Endothelial cell of umbilical vein (primary cell): ENCODE measurements at regions not wholly inside any gene's neighbourhood (a gene's known extent, or its start where the extent isn't known, plus 50 kb on each side); places are given as distances from the start of the nearest gene placed in this dataset.

ENCODE experiments used
- BruUV-seq: library from RNA; stranded (reverse); fragments of 400-500 nt; replicated peaks from 2 replicates; lab custom pipeline; 2021; lab: Mats Ljungman, UMichigan
- CTCF ChIA-PET: fragments of 300-600, 350-600 bp; sonication (Branson Sonifier 250); formaldehyde crosslinking; loops from one replicate; lab custom pipeline; 2021; ENCODE audit warnings: antibody characterized with exemption, inconsistent platforms; lab: Charles Lee
- POLR2A ChIA-PET: fragments of 300-600, 350-600 bp; sonication (Branson Sonifier 250); formaldehyde crosslinking; loops from one replicate; lab custom pipeline; 2021; ENCODE audit warnings: antibody characterized with exemption, inconsistent platforms; lab: Charles Lee
- DNase-seq: peaks from one replicate; pipeline ENCODE4 v3.0.0-alpha.2; 2011; ENCODE audit warnings: low read depth, low spot score
- FAIRE-seq: peaks from 2 replicates; lab custom pipeline; 2011; peaks lifted over from hg19 to GRCh38; lab: Jason Lieb, UNC
- H2AFZ ChIP-seq: 2 replicates; pipeline ENCODE4 v1.6.0; 2012; ENCODE audit warnings: low read depth, low read length, control low read depth, inconsistent platforms
- H3K27ac ChIP-seq: 2 replicates; pipeline ENCODE4 v1.5.1; 2011; ENCODE audit warnings: low read depth, mild to moderate bottlenecking, control low read depth, low read length, moderate library complexity; ENCODE audit not compliant: insufficient read depth
- H3K27me3 ChIP-seq, 2 experiments: 2 replicates each; pipeline versions ENCODE4 v1.6.0 to v1.6.1; 2011; ENCODE audit warnings: low read length in 2 of 2, mixed read lengths in 1 of 2; ENCODE audit not compliant: control insufficient read depth in 2 of 2, insufficient read depth in 2 of 2
- H3K36me3 ChIP-seq, 2 experiments: 2 replicates in 1 of 2; 3 replicates in 1 of 2; pipeline ENCODE4 v1.5.1; 2011; ENCODE audit warnings: low read length in 2 of 2, mild to moderate bottlenecking in 1 of 2, moderate library complexity in 1 of 2; ENCODE audit not compliant: control insufficient read depth in 2 of 2, insufficient read depth in 2 of 2; ENCODE audit errors: extremely low read depth in 1 of 2
- H3K4me1 ChIP-seq: 3 replicates; pipeline ENCODE4 v1.5.1; 2011; ENCODE audit warnings: mild to moderate bottlenecking, low read length; ENCODE audit not compliant: control insufficient read depth, insufficient read depth; ENCODE audit errors: extremely low read depth
- H3K4me2 ChIP-seq: 2 replicates; pipeline ENCODE4 v1.6.1; 2011; ENCODE audit warnings: low read length, control low read depth, mixed read lengths; ENCODE audit not compliant: insufficient read depth
- H3K4me3 ChIP-seq, 3 experiments: fragments of 200-600 bp in 1 of 3; sonication (generic), shearing (Covaris generic) in 1 of 3; replicated peaks in 1 of 3; 2 replicates each; pipeline ENCODE4 v1.5.1; 2011 to 2016; ENCODE audit warnings: control low read depth in 3 of 3, low read length in 3 of 3, mild to moderate bottlenecking in 2 of 3, inconsistent platforms in 1 of 3, low read depth in 1 of 3, moderate library complexity in 1 of 3; ENCODE audit not compliant: insufficient read depth in 1 of 3
- H3K79me2 ChIP-seq: 2 replicates; pipeline ENCODE4 v1.6.0; 2012; ENCODE audit warnings: low read length, inconsistent platforms; ENCODE audit not compliant: control insufficient read depth, insufficient read depth
- H3K9ac ChIP-seq: replicated peaks from 2 replicates; pipeline ENCODE3; 2011; ENCODE audit warnings: low read length, control low read depth; ENCODE audit not compliant: insufficient read depth; ENCODE audit errors: extremely low read depth
- H3K9me1 ChIP-seq: replicated peaks from 3 replicates; pipeline ENCODE4 v1.6.0; 2011; ENCODE audit warnings: mild to moderate bottlenecking, low read length; ENCODE audit not compliant: control insufficient read depth, insufficient read depth; ENCODE audit errors: extremely low read depth
- H3K9me3 ChIP-seq: replicated peaks from 2 replicates; pipeline ENCODE4 v1.5.1; 2012; ENCODE audit warnings: low read length, inconsistent platforms; ENCODE audit not compliant: control insufficient read depth, insufficient read depth
- H4K20me1 ChIP-seq: replicated peaks from 2 replicates; pipeline ENCODE3; 2011; ENCODE audit warnings: mild to moderate bottlenecking, low read length; ENCODE audit not compliant: control insufficient read depth, insufficient read depth; ENCODE audit errors: extremely low read depth
- EZH2 ChIP-seq: IDR thresholded peaks from 2 replicates; pipeline ENCODE4 v1.6.1; 2012; ENCODE audit warnings: borderline replicate concordance, low read depth, mild to moderate bottlenecking, moderate library complexity, low read length, inconsistent platforms; ENCODE audit not compliant: severe bottlenecking
- FOS ChIP-seq: IDR thresholded peaks from 2 replicates; pipeline ENCODE4 v1.6.1; 2011; ENCODE audit warnings: mild to moderate bottlenecking, low read length, moderate library complexity, borderline replicate concordance; ENCODE audit not compliant: insufficient read depth
- GATA2 ChIP-seq: IDR thresholded peaks from 2 replicates; pipeline ENCODE4 v1.7.0; 2011; ENCODE audit warnings: low read depth, mild to moderate bottlenecking, moderate library complexity, mixed read lengths, low read length; ENCODE audit not compliant: insufficient read length, insufficient read depth
- JUN ChIP-seq: IDR thresholded peaks from 2 replicates; pipeline ENCODE4 v1.6.1; 2011; ENCODE audit warnings: borderline replicate concordance, low read depth; ENCODE audit not compliant: insufficient read length, insufficient read depth
- MYC ChIP-seq: IDR thresholded peaks from one replicate; pipeline ENCODE4 v1.6.1; 2011; ENCODE audit warnings: mild to moderate bottlenecking, low read depth, low read length
- POLR2A ChIP-seq: IDR thresholded peaks from 2 replicates; pipeline ENCODE4 v1.6.1; 2012; ENCODE audit warnings: low read depth, mild to moderate bottlenecking, control low read depth, low read length
- POLR2AphosphoS5 ChIP-seq: IDR thresholded peaks from 2 replicates; pipeline ENCODE4 v1.6.1; 2012; ENCODE audit warnings: low read depth, mild to moderate bottlenecking, control low read depth, low read length, moderate library complexity; ENCODE audit not compliant: insufficient read depth
- dilution Hi-C: fragments of 300-500 bp; cut with MboI; formaldehyde crosslinking; loops from one replicate; pipeline ENCODE4 v1.15.0; 2019; ENCODE audit warnings: low sequenced_read_pairs; ENCODE audit not compliant: extremely low pct_ligation_motif_present
- intact Hi-C: fragments of 100-400 bp; cut with micrococcal nuclease; formaldehyde crosslinking; loops from one replicate; pipeline ENCODE4 v1.10.0; 2022
- TF ChIP-seq, protein P1 (sequence below): IDR thresholded peaks from 2 replicates; pipeline ENCODE4 v1.6.1; 2011; ENCODE audit not compliant: insufficient read depth, insufficient read length
- TF ChIP-seq, protein P2 (sequence below), 2 donors: IDR thresholded peaks; 1 replicate in 1 of 2; 2 replicates in 1 of 2; pipeline ENCODE4 v1.5.1; 2011; ENCODE audit warnings: low read length in 2 of 2, mild to moderate bottlenecking in 2 of 2, moderate library complexity in 2 of 2, control low read depth in 1 of 2, inconsistent platforms in 1 of 2, low read depth in 1 of 2; ENCODE audit not compliant: insufficient read depth in 1 of 2; ENCODE audit errors: extremely low read depth in 1 of 2

DNA sequence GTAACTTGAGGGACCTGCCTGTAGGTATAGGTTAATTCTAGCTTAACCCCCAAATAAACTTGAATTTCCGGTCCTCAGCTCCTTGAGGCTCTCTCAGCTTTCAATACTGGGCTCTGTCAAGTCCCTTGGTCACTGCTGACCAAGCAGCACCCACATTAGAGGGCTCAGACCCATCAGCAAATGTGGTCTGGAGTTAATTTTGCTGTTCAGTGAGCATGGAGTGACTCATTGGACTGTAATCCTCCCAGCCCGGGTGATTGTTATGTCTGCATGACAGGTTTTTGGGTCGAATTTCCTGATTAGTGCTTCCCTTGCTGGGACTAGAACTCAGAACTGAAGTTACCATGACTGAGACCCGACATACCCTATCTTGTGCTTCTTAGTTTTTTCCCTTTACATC lies 130.6 kb downstream of the URB2 start:
- Histone ChIP-seq H3K9ac (no peak overlapping the region), H3K9me1 (no peaks in the 10 kb centered on the region), H3K79me2 (no peaks in the 10 kb centered on the region), H3K4me3 (no peak overlapping the region), H4K20me1 (no peaks in the 10 kb centered on the region), H2AFZ (no peak overlapping the region), H3K4me2 (no peak overlapping the region), H3K27me3 (no peaks in the 10 kb centered on the region), H3K36me3 (no peaks in the 10 kb centered on the region), H3K4me1 (no peaks in the 10 kb centered on the region), H3K27ac (no peak overlapping the region), H3K9me3 (no peaks in the 10 kb centered on the region)
- DNase-seq (no peak), FAIRE-seq (no peak)
- dilution Hi-C loops = no loop called here
- ChIA-PET POLR2A (no interaction called here), CTCF (no interaction called here)
- intact Hi-C loops = no loop called here
- TF ChIP-seq, protein P1, sequence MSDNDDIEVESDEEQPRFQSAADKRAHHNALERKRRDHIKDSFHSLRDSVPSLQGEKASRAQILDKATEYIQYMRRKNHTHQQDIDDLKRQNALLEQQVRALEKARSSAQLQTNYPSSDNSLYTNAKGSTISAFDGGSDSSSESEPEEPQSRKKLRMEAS = no peak
- TF ChIP-seq MYC (no peak), EZH2 (no peak), FOS (no peak), POLR2AphosphoS5 (no peak), JUN (no peak), POLR2A (no peak), GATA2 (no peak)
- TF ChIP-seq, protein P2, sequence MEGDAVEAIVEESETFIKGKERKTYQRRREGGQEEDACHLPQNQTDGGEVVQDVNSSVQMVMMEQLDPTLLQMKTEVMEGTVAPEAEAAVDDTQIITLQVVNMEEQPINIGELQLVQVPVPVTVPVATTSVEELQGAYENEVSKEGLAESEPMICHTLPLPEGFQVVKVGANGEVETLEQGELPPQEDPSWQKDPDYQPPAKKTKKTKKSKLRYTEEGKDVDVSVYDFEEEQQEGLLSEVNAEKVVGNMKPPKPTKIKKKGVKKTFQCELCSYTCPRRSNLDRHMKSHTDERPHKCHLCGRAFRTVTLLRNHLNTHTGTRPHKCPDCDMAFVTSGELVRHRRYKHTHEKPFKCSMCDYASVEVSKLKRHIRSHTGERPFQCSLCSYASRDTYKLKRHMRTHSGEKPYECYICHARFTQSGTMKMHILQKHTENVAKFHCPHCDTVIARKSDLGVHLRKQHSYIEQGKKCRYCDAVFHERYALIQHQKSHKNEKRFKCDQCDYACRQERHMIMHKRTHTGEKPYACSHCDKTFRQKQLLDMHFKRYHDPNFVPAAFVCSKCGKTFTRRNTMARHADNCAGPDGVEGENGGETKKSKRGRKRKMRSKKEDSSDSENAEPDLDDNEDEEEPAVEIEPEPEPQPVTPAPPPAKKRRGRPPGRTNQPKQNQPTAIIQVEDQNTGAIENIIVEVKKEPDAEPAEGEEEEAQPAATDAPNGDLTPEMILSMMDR (IDR thresholded peaks at IDR 0.05; ENCODE audit: extremely low read depth in 1 of 2, insufficient read depth in 1 of 2, low read depth in 1 of 2, low read length in 2 of 2) = no peak
- no TSS peak for BruUV-seq
